ENCODE measurements at regions not wholly inside any gene's neighbourhood (a gene's known extent, or its start where the extent isn't known, plus 50 kb on each side); places are given as distances from the start of the nearest gene placed in this dataset.

- no peak for TF ChIP-seq CTCF (IDR thresholded peaks at IDR 0.05; ENCODE audit: insufficient read depth, low read length, poor library complexity, severe bottlenecking)
- Histone ChIP-seq H3K4me3 (ENCODE audit: low read depth, low read length) (no peak overlapping the region), H3K27me3 (ENCODE audit: control insufficient read depth, insufficient read depth, low read length) (peaks cover 33% of the 10 kb centered on the region), H3K36me3 (ENCODE audit: control insufficient read depth, insufficient read depth, low read length) (no peaks in the 10 kb centered on the region)
- no peak for DNase-seq (ENCODE audit: low read depth)
These were observed 259.0 kb downstream of the MN1 start for GRCh38 chr22:27542602-27543001.

- no peak for DNase-seq (ENCODE audit: low read depth)
- Histone ChIP-seq H3K27me3 (ENCODE audit: control insufficient read depth, insufficient read depth, low read length) (peaks cover 33% of the 10 kb centered on the region), H3K36me3 (ENCODE audit: control insufficient read depth, insufficient read depth, low read length) (no peaks in the 10 kb centered on the region), H3K4me3 (ENCODE audit: low read depth, low read length) (no peak overlapping the region)
- no peak for TF ChIP-seq CTCF (IDR thresholded peaks at IDR 0.05; ENCODE audit: insufficient read depth, low read length, poor library complexity, severe bottlenecking)
These were observed 258.1 kb downstream of the MN1 start for GRCh38 chr22:27543460-27543859.

GRCh38 chr22:27545085-27545484, 256.5 kb downstream of the MN1 start:
- TF ChIP-seq CTCF (IDR thresholded peaks at IDR 0.05; ENCODE audit: insufficient read depth, low read length, poor library complexity, severe bottlenecking), result no peak
- Histone ChIP-seq H3K27me3 (ENCODE audit: control insufficient read depth, insufficient read depth, low read length) (peaks cover 30% of the 10 kb centered on the region), H3K4me3 (ENCODE audit: low read depth, low read length) (no peak overlapping the region), H3K36me3 (ENCODE audit: control insufficient read depth, insufficient read depth, low read length) (no peaks in the 10 kb centered on the region)
- no peak for DNase-seq (ENCODE audit: low read depth)

GRCh38 chr22:27546157-27546935, 255.2 kb downstream of the MN1 start:
- H3K4me3 ChIP-seq (ENCODE audit: low read depth, low read length), result no peak overlapping the region
- no peak for DNase-seq (ENCODE audit: low read depth)
- H3K36me3 ChIP-seq (ENCODE audit: control insufficient read depth, insufficient read depth, low read length), result no peaks in the 10 kb centered on the region
- no peak for TF ChIP-seq CTCF (IDR thresholded peaks at IDR 0.05; ENCODE audit: insufficient read depth, low read length, poor library complexity, severe bottlenecking)
- peaks cover 20% of the 10 kb centered on the region for H3K27me3 ChIP-seq (ENCODE audit: control insufficient read depth, insufficient read depth, low read length)

- no peaks in the 10 kb centered on the region for H3K27me3 ChIP-seq (ENCODE audit: control insufficient read depth, insufficient read depth, low read length)
- no peak for TF ChIP-seq CTCF (IDR thresholded peaks at IDR 0.05; ENCODE audit: insufficient read depth, low read length, poor library complexity, severe bottlenecking)
- no peaks in the 10 kb centered on the region for H3K36me3 ChIP-seq (ENCODE audit: control insufficient read depth, insufficient read depth, low read length)
- H3K4me3 ChIP-seq (ENCODE audit: low read depth, low read length), result no peak overlapping the region
- DNase-seq (ENCODE audit: low read depth), result no peak
These were observed 250.2 kb downstream of the MN1 start for GRCh38 chr22:27551402-27551801.

GRCh38 chr22:27552176-27552575, 249.4 kb downstream of the MN1 start:
- DNase-seq (ENCODE audit: low read depth), result no peak
- H3K4me3 ChIP-seq (ENCODE audit: low read depth, low read length), result no peak overlapping the region
- TF ChIP-seq CTCF (IDR thresholded peaks at IDR 0.05; ENCODE audit: insufficient read depth, low read length, poor library complexity, severe bottlenecking), result no peak
- peaks cover 2% of the 10 kb centered on the region for H3K27me3 ChIP-seq (ENCODE audit: control insufficient read depth, insufficient read depth, low read length)
- H3K36me3 ChIP-seq (ENCODE audit: control insufficient read depth, insufficient read depth, low read length), result no peaks in the 10 kb centered on the region

All from kidney epithelial cell (primary cell).